Activated naive CD4-positive, alpha-beta T cell treated with anti-CD3 and anti-CD28 coated beads, Interleukin-2, amount 50 U/mL, for 72 hours (primary cell): ENCODE measurements at regions not wholly inside any gene's neighbourhood (a gene's known extent, or its start where the extent isn't known, plus 50 kb on each side); places are given as distances from the start of the nearest gene placed in this dataset.

ENCODE experiments used
- ATAC-seq, 2 donors: fragments of 150-1000 bp; cut with Tn5 transposase; 2 replicates each; pipeline ENCODE4 v1.10.0; 2021; ENCODE audit warnings: mild to moderate bottlenecking in 2 of 2, moderate library complexity in 2 of 2
- DNase-seq, 2 donors: peaks; one replicate each; pipeline ENCODE4 v3.0.0; 2021 to 2022; ENCODE audit warnings: low spot score in 2 of 2
- H3K27ac Mint-ChIP-seq, 2 donors: one replicate each; pipeline ENCODE4 v1.8.0; 2022; ENCODE audit warnings: mild to moderate bottlenecking in 2 of 2, mixed read lengths in 2 of 2
- H3K36me3 Mint-ChIP-seq, 2 donors: one replicate each; pipeline ENCODE4 v1.8.0; 2022; ENCODE audit warnings: mixed read lengths in 2 of 2
- H3K9me3 Mint-ChIP-seq, 2 donors: one replicate each; pipeline ENCODE4 v1.8.0; 2022; ENCODE audit warnings: mixed read lengths in 2 of 2

DNA sequence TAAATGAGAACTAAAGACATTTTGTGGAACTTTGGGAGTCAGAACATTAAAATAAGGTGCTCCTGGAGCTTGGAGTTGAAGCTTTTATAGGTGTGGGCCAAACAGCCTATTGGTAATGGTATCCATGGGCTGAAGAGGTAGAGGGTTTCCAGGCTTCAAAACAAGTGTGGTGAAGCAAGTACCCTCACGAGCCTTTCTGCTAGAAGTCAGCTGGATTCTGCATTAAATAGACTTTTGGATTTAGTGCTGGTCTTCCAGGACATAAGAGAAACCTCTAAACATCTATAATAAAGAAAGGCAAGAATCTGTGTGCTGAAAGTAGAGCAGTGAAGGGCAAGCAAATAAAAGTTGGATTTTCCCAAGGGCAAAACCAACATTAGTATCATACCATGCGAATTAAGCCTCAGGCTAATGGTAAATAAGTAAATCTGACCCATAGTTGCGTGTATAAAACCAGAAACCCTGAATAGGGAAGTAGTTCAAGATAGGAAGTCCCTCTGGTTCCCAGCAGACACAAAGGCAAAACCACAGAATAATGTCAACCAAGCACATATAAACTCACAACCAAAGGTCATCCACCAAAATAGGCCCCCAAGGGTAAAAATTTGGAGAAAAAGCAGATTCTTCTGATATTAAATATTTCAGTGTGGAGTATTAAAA, 306.3 kb downstream of the TLE4 start:
- Mint-ChIP-seq H3K27ac (no peak overlapping the region), H3K36me3 (no peaks in the 10 kb centered on the region), H3K9me3 (peaks cover 4 to 9% of the 10 kb centered on the region in 2 donors)
- ATAC-seq (no peak), DNase-seq (no peak)

DNA sequence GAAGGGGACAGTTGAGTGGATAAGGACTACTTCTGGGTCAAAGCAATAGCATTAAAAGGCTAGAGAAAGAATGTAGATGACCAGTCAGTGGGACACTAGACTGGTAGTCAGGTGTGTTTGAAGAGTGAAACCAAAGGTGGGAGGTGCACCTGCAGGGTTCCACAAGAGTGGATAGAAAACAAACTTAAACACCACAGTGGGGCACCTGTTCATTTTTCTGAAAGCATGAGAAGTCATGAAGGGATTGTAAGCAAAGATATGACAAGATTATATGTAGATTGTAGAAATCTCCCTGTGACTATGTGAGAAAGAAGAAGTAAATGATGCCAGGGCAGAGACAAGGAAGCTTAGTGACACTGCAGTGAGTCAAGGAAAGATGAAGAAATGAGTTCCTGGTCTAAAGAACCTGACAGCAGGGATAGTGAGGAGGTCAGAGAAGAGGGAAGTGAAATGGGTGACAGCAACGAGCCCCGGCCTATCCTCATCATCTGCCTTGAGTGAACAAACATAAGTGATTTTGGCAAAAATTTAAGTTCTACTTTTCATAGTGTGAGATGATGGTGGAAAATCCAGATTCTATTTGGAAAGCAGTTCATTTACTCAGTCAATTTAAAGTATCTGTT, 296.9 kb downstream of the TLE4 start:
- Mint-ChIP-seq H3K27ac (no peak overlapping the region), H3K9me3 (no peaks in the 10 kb centered on the region), H3K36me3 (peaks cover 0 to 4% of the 10 kb centered on the region in 2 donors)
- ATAC-seq (no peak), DNase-seq (no peak)

- no peak for ATAC-seq
- Mint-ChIP-seq H3K9me3 (peaks cover 5 to 8% of the 10 kb centered on the region in 2 donors), H3K27ac (no peak overlapping the region), H3K36me3 (peaks cover 4 to 10% of the 10 kb centered on the region in 2 donors)
- DNase-seq = no peak
Measured at GRCh38 chr9:79862921-79863890, 291.4 kb downstream of the TLE4 start.

- no peak overlapping the region for H3K27ac Mint-ChIP-seq
- DNase-seq (no peak), ATAC-seq (peak; percentile 52 to 82)
- peaks cover 5 to 16% of the 10 kb centered on the region in 2 donors for H3K36me3 Mint-ChIP-seq
- H3K9me3 Mint-ChIP-seq = peaks cover 10 to 12% of the 10 kb centered on the region in 2 donors
Measured at GRCh38 chr9:79858508-79858907, 286.7 kb downstream of the TLE4 start.

DNA sequence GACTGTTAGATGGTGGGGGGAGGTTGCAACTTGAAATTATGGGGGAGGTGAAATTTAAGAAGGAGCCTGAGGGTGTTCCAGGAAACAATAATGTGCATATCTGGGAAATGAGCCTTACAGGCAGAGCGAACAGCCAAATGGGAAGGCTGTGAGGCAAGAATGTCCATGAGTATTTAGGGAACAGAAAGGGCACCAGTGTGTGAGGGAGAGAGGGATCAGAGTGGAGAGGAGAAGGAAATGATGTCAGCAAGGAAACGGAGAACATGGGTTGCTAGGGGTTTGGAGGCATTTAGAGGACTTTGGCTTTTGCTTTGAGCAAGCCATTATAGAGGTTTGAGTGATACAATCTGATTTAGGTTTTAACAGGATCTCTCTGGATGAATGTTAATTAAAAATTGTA, 285.4 kb downstream of the TLE4 start:
- DNase-seq (no peak), ATAC-seq (no peak)
- Mint-ChIP-seq H3K9me3 (peaks cover 10 to 12% of the 10 kb centered on the region in 2 donors), H3K27ac (peak overlapping the region in 1 of 2 donors; percentile 9), H3K36me3 (peaks cover 5 to 11% of the 10 kb centered on the region in 2 donors)

DNA sequence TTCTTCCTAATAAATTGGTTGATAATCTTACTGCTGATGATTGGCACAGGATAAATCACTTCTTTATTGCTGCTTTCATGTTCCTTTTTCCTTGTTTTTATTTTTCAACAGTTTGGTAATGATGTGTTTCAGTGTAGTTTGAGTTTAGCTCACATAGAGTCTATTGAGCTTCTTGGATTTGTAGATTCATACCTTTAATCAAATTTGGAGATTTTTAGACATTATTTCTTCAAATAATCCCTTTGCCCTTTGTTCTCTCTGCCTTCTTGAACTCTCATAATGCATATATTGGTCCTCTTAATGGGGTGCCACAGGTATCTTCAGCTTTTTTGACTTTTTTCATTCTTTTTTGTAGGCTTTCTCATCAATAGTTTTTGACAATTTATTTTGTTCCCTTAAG, 275.3 kb downstream of the TLE4 start:
- H3K36me3 Mint-ChIP-seq = peaks cover 22 to 30% of the 10 kb centered on the region in 2 donors
- DNase-seq (no peak), ATAC-seq (no peak)
- H3K9me3 Mint-ChIP-seq = peaks cover 22 to 28% of the 10 kb centered on the region in 2 donors
- H3K27ac Mint-ChIP-seq = no peak overlapping the region

- DNase-seq = no peak
- H3K9me3 Mint-ChIP-seq = peaks cover under 1 to 3% of the 10 kb centered on the region in 2 donors
- no peak overlapping the region for H3K27ac Mint-ChIP-seq
- no peaks in the 10 kb centered on the region for H3K36me3 Mint-ChIP-seq
- ATAC-seq = no peak
Measured at GRCh38 chr9:79829566-79830302, 258.0 kb downstream of the TLE4 start.

DNA sequence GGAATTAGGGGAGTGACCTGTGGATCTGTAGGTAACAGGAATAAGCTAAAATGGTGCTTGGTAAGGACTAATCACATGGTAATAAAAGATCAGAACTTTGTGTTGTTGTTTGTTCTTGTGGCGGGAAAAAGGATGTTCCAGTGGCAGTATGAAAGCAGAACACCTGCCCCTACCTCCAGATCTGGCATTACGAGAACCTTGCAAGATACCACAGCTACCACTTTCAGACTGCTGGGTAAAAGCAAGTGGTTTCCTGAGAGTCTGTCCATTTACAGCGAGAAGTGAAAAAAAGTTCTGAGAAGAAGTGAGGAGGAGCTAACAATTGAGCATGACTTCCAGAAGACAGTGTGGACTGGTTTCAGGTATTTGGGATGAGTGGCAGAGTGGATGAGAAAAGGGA, 252.5 kb downstream of the TLE4 start:
- H3K27ac Mint-ChIP-seq = no peak overlapping the region

GRCh38 chr9:79817438-79818004, 245.8 kb downstream of the TLE4 start:
- H3K9me3 Mint-ChIP-seq = peaks cover under 1 to 3% of the 10 kb centered on the region in 2 donors
- peaks cover 9 to 10% of the 10 kb centered on the region in 2 donors for H3K36me3 Mint-ChIP-seq
- H3K27ac Mint-ChIP-seq = no peak overlapping the region
- peak; percentile 56 to 94 for ATAC-seq
- DNase-seq = peak in 1 of 2 donors; percentile 22

More for the DNA sequence above, 252.5 kb downstream of the TLE4 start:
- DNase-seq = no peak
- Mint-ChIP-seq H3K36me3 (peaks cover 14% of the 10 kb centered on the region in 2 donors), H3K9me3 (peaks cover 8 to 14% of the 10 kb centered on the region in 2 donors)
- no peak for ATAC-seq

- peak overlapping the region in 1 of 2 donors; percentile 68 for H3K27ac Mint-ChIP-seq
- no peaks in the 10 kb centered on the region for H3K36me3 Mint-ChIP-seq
- ATAC-seq (no peak), DNase-seq (no peak)
- no peaks in the 10 kb centered on the region for H3K9me3 Mint-ChIP-seq
Measured at GRCh38 chr9:79813258-79813638, 241.5 kb downstream of the TLE4 start.

GRCh38 chr9:79812507-79813257, 240.9 kb downstream of the TLE4 start:
- ATAC-seq = peak; percentile 75 to 81
- H3K9me3 Mint-ChIP-seq = no peaks in the 10 kb centered on the region
- no peaks in the 10 kb centered on the region for H3K36me3 Mint-ChIP-seq
- peak in 1 of 2 donors; percentile 8 for DNase-seq
- peak overlapping the region; percentile 61 to 68 for H3K27ac Mint-ChIP-seq

DNA sequence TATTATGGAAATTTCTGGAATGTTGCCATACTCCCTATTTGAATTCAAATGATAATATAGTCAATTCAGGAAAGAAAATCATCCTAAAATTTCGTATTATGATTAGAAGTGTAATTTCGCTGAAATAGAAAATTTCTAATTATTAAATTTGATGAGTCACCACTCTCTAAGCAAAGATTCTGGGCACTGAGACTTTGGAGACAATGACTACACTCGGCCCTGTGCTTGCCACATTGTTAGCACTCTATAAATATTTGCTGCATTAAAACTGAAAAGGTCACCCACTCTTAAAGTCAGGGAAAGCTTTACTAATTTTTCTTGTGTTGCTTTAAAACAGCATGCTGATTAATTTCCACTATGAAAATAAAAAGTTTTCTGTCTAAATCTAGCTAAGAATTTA, 240.3 kb downstream of the TLE4 start:
- H3K27ac Mint-ChIP-seq = peak overlapping the region; percentile 61 to 68
- DNase-seq (no peak), ATAC-seq (peak in 1 of 2 donors; percentile 23)

DNA sequence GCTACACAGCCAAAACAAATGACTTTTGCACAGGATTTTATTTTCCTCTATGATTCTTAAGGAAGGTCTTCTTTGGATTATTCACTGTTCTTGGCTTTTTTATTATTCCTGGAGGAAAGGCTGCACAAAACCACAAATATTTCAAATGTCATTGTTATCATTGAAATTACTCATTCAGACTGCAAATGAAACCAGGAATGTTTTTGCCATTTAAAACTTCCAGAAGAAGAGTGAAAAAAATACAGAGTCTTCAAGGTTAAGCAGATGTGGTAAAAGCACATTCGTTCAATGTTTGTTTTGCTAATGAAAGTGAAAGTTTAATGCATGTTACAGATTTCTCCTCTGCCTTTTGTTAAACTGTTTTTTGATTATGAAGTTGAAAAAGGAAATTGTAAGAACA, 238.2 kb downstream of the TLE4 start:
- Mint-ChIP-seq H3K36me3 (no peaks in the 10 kb centered on the region), H3K9me3 (no peaks in the 10 kb centered on the region), H3K27ac (no peak overlapping the region)
- ATAC-seq = no peak
- no peak for DNase-seq

More for the DNA sequence above, 240.3 kb downstream of the TLE4 start:
- Mint-ChIP-seq H3K36me3 (no peaks in the 10 kb centered on the region), H3K9me3 (no peaks in the 10 kb centered on the region)

GRCh38 chr9:79809316-79809876, 237.6 kb downstream of the TLE4 start:
- DNase-seq (no peak), ATAC-seq (no peak)
- Mint-ChIP-seq H3K36me3 (no peaks in the 10 kb centered on the region), H3K9me3 (no peaks in the 10 kb centered on the region), H3K27ac (no peak overlapping the region)

GRCh38 chr9:79807971-79808370, 236.2 kb downstream of the TLE4 start:
- Mint-ChIP-seq H3K36me3 (no peaks in the 10 kb centered on the region), H3K27ac (no peak overlapping the region), H3K9me3 (no peaks in the 10 kb centered on the region)
- DNase-seq = no peak
- no peak for ATAC-seq
